ENCODE measurements at regions not wholly inside any gene's neighbourhood (a gene's known extent, or its start where the extent isn't known, plus 50 kb on each side); places are given as distances from the start of the nearest gene placed in this dataset.

DNA sequence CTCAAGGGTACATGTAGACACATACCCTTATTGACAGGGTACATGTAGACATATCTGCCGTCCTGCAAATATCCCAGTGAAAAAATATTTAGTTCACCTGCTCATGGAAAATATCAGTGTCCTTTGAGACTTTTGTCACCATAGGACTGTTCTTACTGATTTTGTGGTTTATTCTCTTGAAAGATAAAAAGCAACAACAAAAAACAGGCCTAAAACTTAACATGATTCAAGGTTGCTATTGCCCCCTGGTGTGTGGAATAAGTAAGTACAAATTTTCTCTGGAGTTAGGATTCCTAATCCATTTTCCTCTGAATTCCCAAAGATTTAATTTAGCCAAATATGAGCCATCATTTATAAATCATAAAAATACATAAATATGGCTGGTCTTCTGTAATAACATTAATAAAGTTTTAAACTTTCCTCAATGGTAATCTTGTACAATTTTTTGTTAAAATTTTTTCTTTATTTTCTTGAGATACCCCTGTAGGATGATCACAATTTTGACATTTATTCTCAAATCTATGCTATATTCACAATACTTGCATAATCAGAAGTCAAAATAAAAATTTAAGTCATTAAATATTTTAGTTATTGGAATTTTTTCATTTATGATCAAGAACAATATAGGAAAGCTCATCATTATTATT lies 741.4 kb upstream of the POT1 start:
- intact Hi-C loops (cut with DNase I): no loop called here
- Histone ChIP-seq H3K27me3 (ENCODE audit: control insufficient read depth in 1 of 2, insufficient read depth in 2 of 2, low read length in 1 of 2) (no peaks in the 10 kb centered on the region), H3K36me3 (ENCODE audit: control insufficient read depth in 1 of 2, insufficient read depth in 2 of 2, low read length in 1 of 2) (no peaks in the 10 kb centered on the region), H3K27ac (ENCODE audit: low read depth in 1 of 2, low read length in 2 of 2) (no peak overlapping the region), H3K9me3 (ENCODE audit: control insufficient read depth, low read length) (no peaks in the 10 kb centered on the region), H3K4me1 (ENCODE audit: control insufficient read depth in 1 of 2, insufficient read depth in 2 of 2, low read length in 2 of 2) (no peaks in the 10 kb centered on the region), H3K4me3 (ENCODE audit: low read length in 2 of 2) (no peak overlapping the region)
- 78 to 82% methylated on average over 1 of the region's 1 CpG for WGBS, 2 donors
- ATAC-seq (ENCODE audit: low FRiP score): no peak
- no peak for DNase-seq

DNA sequence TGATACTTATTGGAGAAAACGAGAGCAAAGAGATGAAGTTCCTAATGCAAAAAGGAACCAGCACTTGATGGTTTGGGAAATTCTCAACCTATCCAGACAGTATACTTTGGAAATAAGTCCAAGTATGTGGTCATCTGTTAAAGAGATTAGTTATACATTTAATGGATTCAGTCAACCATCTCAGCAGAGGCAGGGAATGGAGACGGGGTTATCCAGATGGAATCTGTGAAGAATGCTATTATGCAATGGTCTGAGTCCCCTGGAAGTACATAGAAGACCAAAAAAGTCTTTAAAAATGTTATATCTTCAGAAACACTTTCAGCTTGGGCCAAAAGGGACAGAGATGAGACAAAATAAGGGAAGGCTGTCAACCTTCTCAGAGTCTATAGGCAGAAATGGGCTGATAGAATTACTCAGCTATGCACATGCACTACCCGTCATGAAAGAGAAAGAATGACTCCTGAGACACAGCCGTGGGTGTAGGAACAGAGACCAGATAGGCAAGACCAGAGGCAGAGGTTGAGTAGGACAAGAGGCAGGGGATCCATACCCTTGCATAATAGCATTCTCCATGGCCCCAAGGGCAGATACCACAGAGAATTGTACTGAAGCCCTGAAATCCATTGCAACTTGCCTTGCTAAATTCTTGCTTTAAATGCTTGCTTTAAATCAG lies 738.8 kb upstream of the POT1 start:
- 61 to 67% methylated on average over 4 of the region's 4 CpGs for WGBS, 2 donors
- Histone ChIP-seq H3K27ac (ENCODE audit: low read depth in 1 of 2, low read length in 2 of 2) (no peak overlapping the region), H3K4me3 (ENCODE audit: low read length in 2 of 2) (no peak overlapping the region), H3K9me3 (ENCODE audit: control insufficient read depth, low read length) (no peaks in the 10 kb centered on the region), H3K4me1 (ENCODE audit: control insufficient read depth in 1 of 2, insufficient read depth in 2 of 2, low read length in 2 of 2) (no peaks in the 10 kb centered on the region), H3K27me3 (ENCODE audit: control insufficient read depth in 1 of 2, insufficient read depth in 2 of 2, low read length in 1 of 2) (no peaks in the 10 kb centered on the region), H3K36me3 (ENCODE audit: control insufficient read depth in 1 of 2, insufficient read depth in 2 of 2, low read length in 1 of 2) (no peaks in the 10 kb centered on the region)
- DNase-seq: no peak
- no peak for ATAC-seq (ENCODE audit: low FRiP score)
- intact Hi-C loops (cut with DNase I): no loop called here

DNA sequence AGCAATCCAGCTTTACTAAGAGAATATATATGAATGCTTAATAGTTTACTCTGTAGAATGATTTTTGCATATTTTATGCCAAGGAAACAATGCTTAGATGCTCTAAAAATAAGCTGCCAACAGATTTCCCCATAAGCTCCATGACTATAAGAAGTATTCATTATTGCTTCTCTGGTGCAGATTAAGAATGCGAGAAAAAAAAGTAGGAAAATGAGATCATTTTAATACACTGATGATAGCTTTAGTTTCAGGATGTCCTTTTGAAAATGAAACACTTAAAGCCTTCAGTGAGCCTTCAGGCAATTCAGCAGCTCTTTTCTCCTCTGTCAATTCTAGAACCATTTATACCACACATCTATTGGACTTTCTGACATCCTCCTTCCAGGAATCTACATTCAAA lies 735.0 kb upstream of the POT1 start:
- Histone ChIP-seq H3K9me3 (ENCODE audit: control insufficient read depth, low read length) (no peaks in the 10 kb centered on the region), H3K4me1 (ENCODE audit: control insufficient read depth in 1 of 2, insufficient read depth in 2 of 2, low read length in 2 of 2) (no peaks in the 10 kb centered on the region), H3K4me3 (ENCODE audit: low read length in 2 of 2) (no peak overlapping the region), H3K36me3 (ENCODE audit: control insufficient read depth in 1 of 2, insufficient read depth in 2 of 2, low read length in 1 of 2) (no peaks in the 10 kb centered on the region), H3K27ac (ENCODE audit: low read depth in 1 of 2, low read length in 2 of 2) (no peak overlapping the region), H3K27me3 (ENCODE audit: control insufficient read depth in 1 of 2, insufficient read depth in 2 of 2, low read length in 1 of 2) (no peaks in the 10 kb centered on the region)
- intact Hi-C loops (cut with DNase I): no loop called here
- ATAC-seq (ENCODE audit: low FRiP score) (no peak), DNase-seq (no peak)
- WGBS, 2 donors: 88 to 91% methylated on average over 1 of the region's 1 CpG

DNA sequence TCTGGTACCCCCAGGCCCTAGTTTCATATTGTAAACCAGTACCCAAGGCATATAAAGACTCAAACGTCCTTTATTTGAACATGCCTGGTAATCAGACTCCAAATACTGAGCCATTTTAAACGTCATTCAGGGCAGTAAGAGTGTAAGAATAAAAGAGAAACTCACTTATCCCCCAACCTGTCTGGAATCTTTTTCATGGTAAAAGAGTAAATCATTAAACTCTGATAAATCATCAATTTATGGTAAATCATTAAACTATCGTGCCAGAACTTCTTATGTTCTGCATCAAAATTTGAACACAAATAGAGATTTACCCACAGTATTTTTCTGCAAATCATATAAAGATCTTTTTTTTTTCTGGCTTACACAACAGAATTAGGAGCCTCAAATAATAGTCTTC lies 734.3 kb upstream of the POT1 start:
- no peaks in the 10 kb centered on the region for H3K9me3 ChIP-seq (ENCODE audit: control insufficient read depth, low read length)
- ATAC-seq (ENCODE audit: low FRiP score) (no peak), DNase-seq (no peak)
- 40 to 43% methylated on average over 3 of the region's 3 CpGs for WGBS, 2 donors
- intact Hi-C loops (cut with DNase I): no loop called here
- no peaks in the 10 kb centered on the region for H3K27me3 ChIP-seq (ENCODE audit: control insufficient read depth in 1 of 2, insufficient read depth in 2 of 2, low read length in 1 of 2)
- no peak overlapping the region for H3K27ac ChIP-seq (ENCODE audit: low read depth in 1 of 2, low read length in 2 of 2)
- H3K4me1 ChIP-seq (ENCODE audit: control insufficient read depth in 1 of 2, insufficient read depth in 2 of 2, low read length in 2 of 2): no peaks in the 10 kb centered on the region
- H3K4me3 ChIP-seq (ENCODE audit: low read length in 2 of 2): no peak overlapping the region
- H3K36me3 ChIP-seq (ENCODE audit: control insufficient read depth in 1 of 2, insufficient read depth in 2 of 2, low read length in 1 of 2): no peaks in the 10 kb centered on the region

DNA sequence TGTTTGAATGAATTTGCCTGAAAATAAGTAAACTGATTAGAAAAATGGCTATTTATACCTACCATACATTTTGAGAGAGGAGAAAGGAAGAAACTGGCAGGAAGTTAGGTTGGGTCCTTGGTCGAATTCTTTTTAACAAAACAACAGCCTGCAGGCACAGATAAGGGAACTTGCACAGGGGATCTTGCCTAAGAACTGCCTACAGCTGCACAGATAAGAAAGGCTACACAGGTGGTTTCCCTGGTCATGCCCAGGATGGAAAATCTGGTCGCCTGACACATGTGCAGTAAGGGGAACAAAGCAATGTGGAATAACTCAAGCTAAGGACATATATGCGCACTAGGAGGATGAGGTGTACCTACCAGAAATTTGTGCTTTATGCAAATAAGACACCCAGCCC lies 732.1 kb upstream of the POT1 start:
- Histone ChIP-seq H3K9me3 (ENCODE audit: control insufficient read depth, low read length) (no peaks in the 10 kb centered on the region), H3K4me3 (ENCODE audit: low read length in 2 of 2) (no peak overlapping the region), H3K36me3 (ENCODE audit: control insufficient read depth in 1 of 2, insufficient read depth in 2 of 2, low read length in 1 of 2) (no peaks in the 10 kb centered on the region), H3K27ac (ENCODE audit: low read depth in 1 of 2, low read length in 2 of 2) (no peak overlapping the region), H3K27me3 (ENCODE audit: control insufficient read depth in 1 of 2, insufficient read depth in 2 of 2, low read length in 1 of 2) (no peaks in the 10 kb centered on the region), H3K4me1 (ENCODE audit: control insufficient read depth in 1 of 2, insufficient read depth in 2 of 2, low read length in 2 of 2) (no peaks in the 10 kb centered on the region)
- DNase-seq (no peak), ATAC-seq (ENCODE audit: low FRiP score) (no peak)
- WGBS, 2 donors: 55 to 65% methylated on average over 3 of the region's 3 CpGs
- intact Hi-C loops (cut with DNase I): no loop called here

DNA sequence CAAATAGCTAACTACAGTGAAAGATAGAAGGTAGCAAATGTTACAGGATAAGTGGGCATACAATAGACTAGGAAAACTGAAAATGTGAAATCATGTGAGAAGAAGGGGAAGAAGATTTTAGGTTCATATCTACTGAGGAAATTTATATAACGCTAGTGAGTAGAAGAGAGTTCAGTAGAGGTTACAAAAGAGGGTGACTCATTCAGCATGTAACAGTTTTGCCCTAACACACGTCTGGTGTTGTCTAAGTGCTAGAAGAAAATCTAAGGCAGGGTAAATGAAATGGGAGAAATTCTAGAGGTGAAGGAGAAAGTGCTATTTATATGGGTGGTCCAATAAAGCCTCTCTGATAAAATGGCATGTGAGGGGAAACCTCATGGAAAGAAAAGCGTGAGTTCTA lies 731.4 kb upstream of the POT1 start:
- H3K27ac ChIP-seq (ENCODE audit: low read depth in 1 of 2, low read length in 2 of 2): no peak overlapping the region
- 56 to 71% methylated on average over 3 of the region's 3 CpGs for WGBS, 2 donors
- H3K4me3 ChIP-seq (ENCODE audit: low read length in 2 of 2): no peak overlapping the region
- H3K27me3 ChIP-seq (ENCODE audit: control insufficient read depth in 1 of 2, insufficient read depth in 2 of 2, low read length in 1 of 2): no peaks in the 10 kb centered on the region
- DNase-seq: no peak
- ATAC-seq (ENCODE audit: low FRiP score): no peak
- H3K4me1 ChIP-seq (ENCODE audit: control insufficient read depth in 1 of 2, insufficient read depth in 2 of 2, low read length in 2 of 2): no peaks in the 10 kb centered on the region
- intact Hi-C loops (cut with DNase I): no loop called here
- H3K9me3 ChIP-seq (ENCODE audit: control insufficient read depth, low read length): no peaks in the 10 kb centered on the region
- no peaks in the 10 kb centered on the region for H3K36me3 ChIP-seq (ENCODE audit: control insufficient read depth in 1 of 2, insufficient read depth in 2 of 2, low read length in 1 of 2)

DNA sequence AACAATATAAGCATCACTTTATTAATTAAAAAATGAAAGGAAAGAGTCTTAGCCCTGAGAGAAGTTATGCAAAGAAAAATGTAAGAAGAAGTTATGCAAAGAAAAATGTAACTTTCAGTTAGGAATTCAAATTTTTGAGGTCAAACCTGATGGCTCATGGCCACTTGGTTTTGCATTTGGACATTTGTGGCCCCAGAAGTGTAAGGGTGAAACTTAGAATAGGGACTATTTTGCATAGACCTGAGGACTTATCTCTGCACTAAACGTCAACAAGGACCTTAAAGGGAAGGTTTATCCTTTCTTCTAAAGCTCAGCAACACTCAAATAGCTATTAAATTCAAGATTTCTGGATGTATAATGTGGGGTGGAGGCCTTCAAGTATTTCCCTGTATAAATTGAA lies 724.5 kb upstream of the POT1 start:
- 70 to 72% methylated on average over 1 of the region's 1 CpG for WGBS, 2 donors
- intact Hi-C loops (cut with DNase I): no loop called here
- Histone ChIP-seq H3K27me3 (ENCODE audit: control insufficient read depth in 1 of 2, insufficient read depth in 2 of 2, low read length in 1 of 2) (no peaks in the 10 kb centered on the region), H3K4me1 (ENCODE audit: control insufficient read depth in 1 of 2, insufficient read depth in 2 of 2, low read length in 2 of 2) (no peaks in the 10 kb centered on the region), H3K9me3 (ENCODE audit: control insufficient read depth, low read length) (no peaks in the 10 kb centered on the region), H3K36me3 (ENCODE audit: control insufficient read depth in 1 of 2, insufficient read depth in 2 of 2, low read length in 1 of 2) (no peaks in the 10 kb centered on the region), H3K27ac (ENCODE audit: low read depth in 1 of 2, low read length in 2 of 2) (no peak overlapping the region), H3K4me3 (ENCODE audit: low read length in 2 of 2) (no peak overlapping the region)
- DNase-seq (no peak), ATAC-seq (ENCODE audit: low FRiP score) (no peak)

DNA sequence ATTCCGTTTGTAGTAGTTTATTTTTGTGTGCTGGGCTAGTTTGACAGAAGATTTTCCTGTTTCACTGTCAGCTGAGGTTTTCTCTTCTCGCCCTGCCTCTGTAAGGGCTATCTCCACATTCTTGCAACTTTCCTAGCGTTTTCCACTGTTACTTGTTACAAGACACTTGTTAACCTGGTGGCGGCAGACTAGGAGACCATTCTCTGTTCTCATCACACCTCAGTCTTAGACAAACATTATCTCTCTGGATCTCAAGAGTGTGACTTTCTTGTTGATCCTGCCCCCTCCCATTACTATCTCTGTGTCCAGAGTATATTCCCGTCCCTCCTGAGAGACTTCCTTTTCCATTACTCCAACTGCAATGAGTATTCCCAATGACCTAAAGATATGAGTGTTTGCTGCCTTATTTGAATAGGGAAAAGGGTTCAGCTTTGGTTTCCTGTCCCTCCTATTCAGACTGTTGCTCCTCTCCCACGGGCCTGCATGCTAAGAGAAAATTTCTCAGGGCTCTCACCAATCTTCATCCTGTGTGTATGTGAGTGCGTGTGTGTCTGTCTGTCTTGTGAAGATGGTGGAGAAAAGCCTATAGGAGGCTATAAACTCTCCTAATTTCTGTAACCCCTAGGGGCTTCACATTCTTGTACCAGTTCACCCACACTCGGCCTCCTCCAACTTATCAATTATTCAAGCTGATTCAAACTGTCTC lies 722.4 kb upstream of the POT1 start:
- ATAC-seq (ENCODE audit: low FRiP score) (no peak), DNase-seq (no peak)
- no peaks in the 10 kb centered on the region for H3K9me3 ChIP-seq (ENCODE audit: control insufficient read depth, low read length)
- intact Hi-C loops (cut with DNase I): no loop called here
- no peaks in the 10 kb centered on the region for H3K4me1 ChIP-seq (ENCODE audit: control insufficient read depth in 1 of 2, insufficient read depth in 2 of 2, low read length in 2 of 2)
- H3K4me3 ChIP-seq (ENCODE audit: low read length in 2 of 2): no peak overlapping the region
- no peaks in the 10 kb centered on the region for H3K27me3 ChIP-seq (ENCODE audit: control insufficient read depth in 1 of 2, insufficient read depth in 2 of 2, low read length in 1 of 2)
- no peak overlapping the region for H3K27ac ChIP-seq (ENCODE audit: low read depth in 1 of 2, low read length in 2 of 2)
- H3K36me3 ChIP-seq (ENCODE audit: control insufficient read depth in 1 of 2, insufficient read depth in 2 of 2, low read length in 1 of 2): no peaks in the 10 kb centered on the region
- 46 to 52% methylated on average over 8 of the region's 8 CpGs for WGBS, 2 donors

DNA sequence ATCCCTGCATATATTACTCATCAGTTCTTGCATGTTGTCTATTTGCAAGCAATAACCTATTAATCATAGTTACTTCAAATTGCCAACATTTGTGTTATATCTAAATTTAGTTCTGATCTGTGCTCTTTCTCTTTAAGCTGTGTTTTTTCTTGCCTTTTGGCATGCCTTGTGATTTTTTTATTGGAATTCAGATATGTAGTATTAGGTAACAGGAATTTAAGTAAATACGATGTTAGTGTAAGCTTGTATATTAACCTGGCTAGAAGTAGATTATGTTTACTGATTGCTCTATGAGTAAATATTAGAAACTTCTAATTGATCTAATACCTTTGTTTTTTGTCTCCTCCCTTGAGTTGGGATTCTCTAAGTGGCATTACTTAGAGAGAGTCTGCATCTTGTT lies 718.9 kb upstream of the POT1 start:
- WGBS, 2 donors: 43 to 53% methylated on average over 1 of the region's 1 CpG
- ATAC-seq (ENCODE audit: low FRiP score) (no peak), DNase-seq (no peak)
- Histone ChIP-seq H3K4me3 (ENCODE audit: low read length in 2 of 2) (no peak overlapping the region), H3K27ac (ENCODE audit: low read depth in 1 of 2, low read length in 2 of 2) (no peak overlapping the region), H3K4me1 (ENCODE audit: control insufficient read depth in 1 of 2, insufficient read depth in 2 of 2, low read length in 2 of 2) (no peaks in the 10 kb centered on the region), H3K27me3 (ENCODE audit: control insufficient read depth in 1 of 2, insufficient read depth in 2 of 2, low read length in 1 of 2) (no peaks in the 10 kb centered on the region), H3K9me3 (ENCODE audit: control insufficient read depth, low read length) (no peaks in the 10 kb centered on the region), H3K36me3 (ENCODE audit: control insufficient read depth in 1 of 2, insufficient read depth in 2 of 2, low read length in 1 of 2) (no peaks in the 10 kb centered on the region)
- intact Hi-C loops (cut with DNase I): no loop called here

Data from aorta (tissue), 5 donors.